ENCODE measurements at regions not wholly inside any gene's neighbourhood (a gene's known extent, or its start where the extent isn't known, plus 50 kb on each side); places are given as distances from the start of the nearest gene placed in this dataset.

GRCh38 chr6:40782355-40782754, 195.2 kb upstream of the LRFN2 start:
- no peak overlapping the region for H3K4me3 ChIP-seq (ENCODE audit: low read depth, low read length)
- in situ Hi-C loops (cut with HindIII; ENCODE audit: low sequenced_read_pairs): loop anchor here (5.0 kb wide), 1 partner anchor 65 kb away; no protein-coding TSS in a partner anchor
- DNase-seq (ENCODE audit: low read depth): no peak
- no peak for TF ChIP-seq CTCF (IDR thresholded peaks at IDR 0.05; ENCODE audit: low read depth, low read length, missing control alignments)

DNA sequence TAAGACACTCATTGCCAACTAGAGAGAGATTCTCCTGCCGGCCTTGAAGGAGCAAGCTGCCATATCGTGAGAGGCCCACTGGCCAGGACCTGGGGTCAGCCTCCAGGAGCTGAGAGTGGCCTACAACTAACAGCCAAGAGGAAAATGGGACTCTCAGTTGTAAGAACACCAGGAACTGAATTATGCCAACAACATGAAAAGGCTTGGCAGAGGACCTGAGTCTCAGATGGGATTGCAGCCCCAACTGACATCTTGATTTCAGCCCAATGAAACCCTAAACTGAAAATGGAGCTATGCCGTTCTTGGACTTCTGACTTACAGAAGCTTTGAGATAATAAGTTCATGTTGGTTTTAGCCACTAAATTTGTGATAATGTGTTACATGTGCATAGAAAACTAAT, 193.5 kb upstream of the LRFN2 start:
- in situ Hi-C loops (cut with HindIII; ENCODE audit: low sequenced_read_pairs): loop anchor here (5.0 kb wide), 1 partner anchor 67 kb away; no protein-coding TSS in a partner anchor
- no peak for DNase-seq (ENCODE audit: low read depth)
- no peak for TF ChIP-seq CTCF (IDR thresholded peaks at IDR 0.05; ENCODE audit: low read depth, low read length, missing control alignments)
- no peak overlapping the region for H3K4me3 ChIP-seq (ENCODE audit: low read depth, low read length)

GRCh38 chr6:40779409-40779808, 192.2 kb upstream of the LRFN2 start:
- H3K4me3 ChIP-seq (ENCODE audit: low read depth, low read length): no peak overlapping the region
- in situ Hi-C loops (cut with HindIII; ENCODE audit: low sequenced_read_pairs): no loop called here
- DNase-seq (ENCODE audit: low read depth): no peak
- TF ChIP-seq CTCF (IDR thresholded peaks at IDR 0.05; ENCODE audit: low read depth, low read length, missing control alignments): no peak

DNA sequence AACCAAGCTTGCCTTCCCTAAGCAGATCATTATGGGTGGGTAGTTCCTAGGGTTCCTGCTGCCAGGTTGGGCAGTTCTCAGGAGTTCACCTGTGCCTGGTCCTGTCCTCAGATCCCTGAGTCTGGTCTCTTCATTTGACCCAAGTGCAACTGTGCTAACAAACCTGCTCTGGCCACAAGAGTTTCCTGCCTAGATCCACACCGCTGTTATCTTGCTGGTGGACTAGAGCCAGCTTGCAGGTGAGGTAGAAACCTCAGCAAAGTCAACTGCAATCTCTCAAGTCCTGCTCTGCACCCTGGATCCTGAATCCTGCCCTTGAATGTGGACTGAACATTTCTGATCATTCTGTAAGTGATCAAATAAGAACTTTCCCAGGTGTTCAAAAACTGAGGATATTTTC, 191.8 kb upstream of the LRFN2 start:
- TF ChIP-seq CTCF (IDR thresholded peaks at IDR 0.05; ENCODE audit: low read depth, low read length, missing control alignments): no peak
- DNase-seq (ENCODE audit: low read depth): no peak
- no peak overlapping the region for H3K4me3 ChIP-seq (ENCODE audit: low read depth, low read length)
- in situ Hi-C loops (cut with HindIII; ENCODE audit: low sequenced_read_pairs): no loop called here

DNA sequence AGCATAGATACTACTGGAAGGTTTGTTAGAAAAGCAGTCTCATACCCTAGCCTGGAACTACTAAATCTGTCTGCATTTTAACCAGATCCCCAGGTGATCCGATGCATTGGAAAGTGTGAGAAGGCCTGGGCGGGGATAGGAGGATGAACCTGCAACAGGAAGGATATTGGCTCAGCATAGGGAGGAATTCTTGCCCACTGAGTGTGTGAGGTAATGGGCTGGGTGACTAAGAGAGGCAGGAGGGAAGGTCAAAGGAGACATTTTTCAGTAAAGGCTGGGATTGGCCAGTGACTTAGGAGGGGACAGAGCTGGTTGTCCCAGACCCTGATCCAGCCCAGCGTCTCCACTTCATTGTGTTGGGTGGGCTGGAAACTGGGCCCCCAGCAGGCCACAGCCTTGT, 191.0 kb upstream of the LRFN2 start:
- in situ Hi-C loops (cut with HindIII; ENCODE audit: low sequenced_read_pairs): no loop called here
- DNase-seq (ENCODE audit: low read depth): no peak
- no peak for TF ChIP-seq CTCF (IDR thresholded peaks at IDR 0.05; ENCODE audit: low read depth, low read length, missing control alignments)
- no peak overlapping the region for H3K4me3 ChIP-seq (ENCODE audit: low read depth, low read length)

DNA sequence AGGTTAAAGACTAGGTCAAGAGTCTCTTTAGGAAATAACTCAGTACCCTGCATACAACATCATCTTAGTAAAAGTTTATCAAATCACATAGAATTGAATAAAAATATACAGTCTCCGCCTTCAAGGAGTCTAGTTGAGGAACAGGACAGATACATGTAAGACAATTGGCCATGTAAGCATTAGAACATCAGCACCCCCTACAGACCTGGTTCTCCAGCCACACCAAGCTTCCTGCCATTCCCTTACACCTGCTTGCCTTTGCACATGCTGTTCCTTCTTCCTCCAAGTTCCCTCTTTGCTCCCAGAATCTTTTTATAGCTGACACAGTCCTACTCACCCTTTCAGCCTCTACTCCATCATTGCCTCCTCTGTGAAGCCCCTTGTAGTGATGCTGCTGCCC, 187.8 kb upstream of the LRFN2 start:
- in situ Hi-C loops (cut with HindIII; ENCODE audit: low sequenced_read_pairs): no loop called here
- no peak for TF ChIP-seq CTCF (IDR thresholded peaks at IDR 0.05; ENCODE audit: low read depth, low read length, missing control alignments)
- DNase-seq (ENCODE audit: low read depth): no peak
- H3K4me3 ChIP-seq (ENCODE audit: low read depth, low read length): no peak overlapping the region

DNA sequence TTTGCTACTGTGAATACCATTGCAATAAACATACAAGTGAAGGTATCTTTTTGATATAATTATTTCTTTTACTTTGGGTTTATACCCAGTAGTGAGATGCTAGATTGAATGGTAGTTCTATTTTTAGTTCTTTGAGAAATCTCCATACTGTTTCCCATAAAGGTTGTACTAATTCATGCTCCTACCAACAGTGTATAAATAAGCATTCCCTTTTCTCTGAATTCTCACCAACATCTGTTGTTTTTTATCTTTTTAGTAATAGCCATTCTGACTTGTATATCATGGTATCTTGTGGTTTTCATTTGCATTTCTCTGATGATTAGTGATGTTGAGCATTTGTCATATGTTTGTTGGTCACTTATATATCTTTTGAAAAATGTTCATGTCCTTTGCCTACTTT, 183.6 kb upstream of the LRFN2 start:
- no peak for TF ChIP-seq CTCF (IDR thresholded peaks at IDR 0.05; ENCODE audit: low read depth, low read length, missing control alignments)
- H3K4me3 ChIP-seq (ENCODE audit: low read depth, low read length): no peak overlapping the region
- in situ Hi-C loops (cut with HindIII; ENCODE audit: low sequenced_read_pairs): no loop called here
- DNase-seq (ENCODE audit: low read depth): no peak

All from astrocyte of the cerebellum (primary cell).